ENCODE measurements at regions not wholly inside any gene's neighbourhood (a gene's known extent, or its start where the extent isn't known, plus 50 kb on each side); places are given as distances from the start of the nearest gene placed in this dataset.

GRCh38 chr3:168616915-168617314 lies 521.2 kb upstream of the GOLIM4 start:
- DNase-seq = no peak
- WGBS, 2 donors = 82 to 89% methylated on average over 3 of the region's 3 CpGs
- intact Hi-C loops (cut with DNase I; ENCODE audit: low total_unique reads) = no loop called here
- H3K4me1 ChIP-seq = no peaks in the 10 kb centered on the region
- no peaks in the 10 kb centered on the region for H3K36me3 ChIP-seq (ENCODE audit: low read depth, missing control alignments)
- TF ChIP-seq CTCF (IDR thresholded peaks at IDR 0.05) = no peak
- TF ChIP-seq POLR2A (IDR thresholded peaks at IDR 0.05) = no peak
- no peaks in the 10 kb centered on the region for H3K9me3 ChIP-seq
- H3K27ac ChIP-seq = no peak overlapping the region
- H3K27me3 ChIP-seq = no peaks in the 10 kb centered on the region
- H3K4me3 ChIP-seq = no peak overlapping the region

- no peaks in the 10 kb centered on the region for H3K9me3 ChIP-seq
- H3K36me3 ChIP-seq (ENCODE audit: low read depth, missing control alignments) = no peaks in the 10 kb centered on the region
- 28 to 32% methylated on average over 2 of the region's 2 CpGs for WGBS, 2 donors
- H3K4me3 ChIP-seq = no peak overlapping the region
- intact Hi-C loops (cut with DNase I; ENCODE audit: low total_unique reads) = no loop called here
- no peak for DNase-seq
- H3K27me3 ChIP-seq = no peaks in the 10 kb centered on the region
- no peaks in the 10 kb centered on the region for H3K4me1 ChIP-seq
- TF ChIP-seq POLR2A (IDR thresholded peaks at IDR 0.05) (no peak), CTCF (IDR thresholded peaks at IDR 0.05) (no peak)
- H3K27ac ChIP-seq = no peak overlapping the region
Measured at GRCh38 chr3:168615493-168616020, 519.8 kb upstream of the GOLIM4 start.

GRCh38 chr3:168613151-168613550 lies 517.4 kb upstream of the GOLIM4 start:
- no peak for DNase-seq
- Histone ChIP-seq H3K36me3 (ENCODE audit: low read depth, missing control alignments) (no peaks in the 10 kb centered on the region), H3K9me3 (no peaks in the 10 kb centered on the region), H3K4me1 (no peaks in the 10 kb centered on the region), H3K27me3 (no peaks in the 10 kb centered on the region), H3K27ac (no peak overlapping the region), H3K4me3 (no peak overlapping the region)
- intact Hi-C loops (cut with DNase I; ENCODE audit: low total_unique reads) = no loop called here
- TF ChIP-seq CTCF (IDR thresholded peaks at IDR 0.05) (no peak), POLR2A (IDR thresholded peaks at IDR 0.05) (no peak)
- 53 to 60% methylated on average over 5 of the region's 5 CpGs for WGBS, 2 donors

GRCh38 chr3:168612671-168613070 lies 516.9 kb upstream of the GOLIM4 start:
- Histone ChIP-seq H3K4me3 (no peak overlapping the region), H3K4me1 (no peaks in the 10 kb centered on the region), H3K27ac (no peak overlapping the region), H3K9me3 (no peaks in the 10 kb centered on the region), H3K27me3 (no peaks in the 10 kb centered on the region), H3K36me3 (ENCODE audit: low read depth, missing control alignments) (no peaks in the 10 kb centered on the region)
- WGBS, 2 donors = 72 to 80% methylated on average over 5 of the region's 5 CpGs
- TF ChIP-seq POLR2A (IDR thresholded peaks at IDR 0.05) (no peak), CTCF (IDR thresholded peaks at IDR 0.05) (no peak)
- no peak for DNase-seq
- intact Hi-C loops (cut with DNase I; ENCODE audit: low total_unique reads) = no loop called here

GRCh38 chr3:168611826-168612225 lies 516.1 kb upstream of the GOLIM4 start:
- H3K36me3 ChIP-seq (ENCODE audit: low read depth, missing control alignments) = no peaks in the 10 kb centered on the region
- H3K4me1 ChIP-seq = no peaks in the 10 kb centered on the region
- TF ChIP-seq POLR2A (IDR thresholded peaks at IDR 0.05) (no peak), CTCF (IDR thresholded peaks at IDR 0.05) (no peak)
- intact Hi-C loops (cut with DNase I; ENCODE audit: low total_unique reads) = no loop called here
- no peaks in the 10 kb centered on the region for H3K27me3 ChIP-seq
- H3K9me3 ChIP-seq = no peaks in the 10 kb centered on the region
- 88 to 91% methylated on average over 1 of the region's 1 CpG for WGBS, 2 donors
- no peak for DNase-seq
- no peak overlapping the region for H3K4me3 ChIP-seq
- no peak overlapping the region for H3K27ac ChIP-seq

All from testis (tissue), 2 donors.